Panc1 (cell line): ENCODE measurements at regions not wholly inside any gene's neighbourhood (a gene's known extent, or its start where the extent isn't known, plus 50 kb on each side); places are given as distances from the start of the nearest gene placed in this dataset.

Experiments used
- ATAC-seq: fragments of 200-7000 bp; cut with Tn5 transposase; 2 replicates; pipeline ENCODE4 v1.9.1; 2020; ENCODE audit warnings: mild to moderate bottlenecking, moderate library complexity
- BruUV-seq: library from RNA; stranded (reverse); fragments of 400-500 nt; replicated peaks from 2 replicates; lab custom pipeline; 2021; lab: Mats Ljungman, UMichigan
- CTCF ChIA-PET: fragments of 300-600 bp; sonication (Branson Sonifier 250); formaldehyde crosslinking; loops from one replicate; lab custom pipeline; 2022; ENCODE audit warnings: antibody characterized with exemption; lab: Charles Lee
- POLR2A ChIA-PET: fragments of 300-600 bp; sonication (Branson Sonifier 250); formaldehyde crosslinking; loops from one replicate; lab custom pipeline; 2022; ENCODE audit warnings: antibody characterized with exemption; lab: Charles Lee
- DNase-seq: peaks from one replicate; pipeline ENCODE4 v3.0.0-alpha.2; 2010; ENCODE audit warnings: low read depth, low spot score
- H3K27ac ChIP-seq: 2 replicates; pipeline ENCODE4 v1.5.1; 2011; ENCODE audit warnings: mild to moderate bottlenecking, low read length, inconsistent platforms
- H3K27me3 ChIP-seq: fragments of 200-500 bp; sonication (Bioruptor generic); 2 replicates; pipeline ENCODE4 v1.6.0; 2014; ENCODE audit warnings: low read length, inconsistent platforms; ENCODE audit not compliant: control insufficient read depth, insufficient read depth
- H3K36me3 ChIP-seq: fragments of 200-500 bp; sonication (Bioruptor generic); 2 replicates; pipeline ENCODE4 v1.5.1; 2014; ENCODE audit warnings: inconsistent platforms, mild to moderate bottlenecking, low read length, moderate library complexity; ENCODE audit not compliant: control insufficient read depth, insufficient read depth
- H3K4me1 ChIP-seq: 2 replicates; pipeline ENCODE4 v1.5.1; 2011; ENCODE audit warnings: inconsistent platforms, mild to moderate bottlenecking, low read length, moderate library complexity; ENCODE audit not compliant: control insufficient read depth, insufficient read depth
- H3K4me3 ChIP-seq, 2 experiments: 2 replicates each; pipeline ENCODE4 v1.5.1; 2011 to 2012; ENCODE audit warnings: low read depth in 2 of 2, low read length in 2 of 2, mild to moderate bottlenecking in 2 of 2, inconsistent platforms in 1 of 2, moderate library complexity in 1 of 2
- H3K9me3 ChIP-seq: fragments of 200-500 bp; sonication (Bioruptor generic); 2 replicates; pipeline ENCODE4 v1.5.1; 2014; ENCODE audit warnings: low read depth, mild to moderate bottlenecking, inconsistent platforms, low read length, moderate library complexity; ENCODE audit not compliant: control insufficient read depth, insufficient read depth
- CTCF ChIP-seq: fragments of 450-650 bp; IDR thresholded peaks from 2 replicates; pipeline ENCODE4 v1.5.1; 2017; ENCODE audit warnings: mild to moderate bottlenecking
- POLR2AphosphoS5 ChIP-seq: IDR thresholded peaks from 2 replicates; pipeline ENCODE4 v1.6.1; 2012; ENCODE audit warnings: mild to moderate bottlenecking, low read depth, low read length, moderate library complexity
- REST ChIP-seq, 2 experiments: IDR thresholded peaks; 2 replicates each; pipeline ENCODE4 v1.6.1; 2011 to 2012; ENCODE audit warnings: low read depth in 2 of 2, control low read depth in 1 of 2, low read length in 1 of 2, mild to moderate bottlenecking in 1 of 2, moderate library complexity in 1 of 2; ENCODE audit not compliant: insufficient read depth in 1 of 2
- SIN3A ChIP-seq: IDR thresholded peaks from 2 replicates; pipeline ENCODE4 v1.6.1; 2012; ENCODE audit warnings: low read depth, mild to moderate bottlenecking, low read length, moderate library complexity, borderline replicate concordance; ENCODE audit not compliant: insufficient read depth
- TCF7L2 ChIP-seq: IDR thresholded peaks from 2 replicates; pipeline ENCODE4 v1.6.1; 2011; ENCODE audit warnings: mild to moderate bottlenecking, low read depth, low read length, inconsistent platforms
- in situ Hi-C: cut with HindIII; loops from 2 replicates; pipeline ENCODE4 v1.10.0; 2016; ENCODE audit warnings: low sequenced_read_pairs, low pct_unique_long_range_greater_than_20kb
- intact Hi-C: fragments of 100-400 bp; cut with micrococcal nuclease; formaldehyde crosslinking; loops from one replicate; pipeline ENCODE4 v1.10.0; 2022; ENCODE audit not compliant: unreplicated experiment

GRCh38 chr6:148143771-148144170 lies 198.9 kb upstream of the SASH1 start:
- intact Hi-C loops (no loop called here), in situ Hi-C loops (no loop called here)
- CTCF ChIA-PET = no interaction called here
- no TSS peak for BruUV-seq
- no peaks in the 10 kb centered on the region for H3K9me3 ChIP-seq
- no peak for DNase-seq
- H3K4me3 ChIP-seq = no peak overlapping the region
- ATAC-seq = no peak
- no peaks in the 10 kb centered on the region for H3K27me3 ChIP-seq
- no peak overlapping the region for H3K27ac ChIP-seq
- POLR2A ChIA-PET = no interaction called here
- TF ChIP-seq TCF7L2 = no peak
- no peak for TF ChIP-seq SIN3A
- no peak for TF ChIP-seq REST (IDR thresholded peaks at IDR 0.05; ENCODE audit: insufficient read depth in 1 of 2, low read depth in 2 of 2, low read length in 1 of 2)
- TF ChIP-seq CTCF = no peak
- H3K36me3 ChIP-seq = no peaks in the 10 kb centered on the region
- H3K4me1 ChIP-seq = no peaks in the 10 kb centered on the region; the same call in 1 of the 2 replicates

- Histone ChIP-seq H3K27ac (no peak overlapping the region), H3K9me3 (no peaks in the 10 kb centered on the region), H3K4me1 (no peaks in the 10 kb centered on the region; the same call in 1 of the 2 replicates), H3K4me3 (0 out of 4 replicates have a peak overlapping the region, but pooled peaks of 1 of the 2 experiments have one; percentile 3), H3K27me3 (no peaks in the 10 kb centered on the region), H3K36me3 (no peaks in the 10 kb centered on the region)
- intact Hi-C loops = loop anchor here (1.0 kb wide), 1 partner anchor 21 kb away; no protein-coding TSS in a partner anchor
- TF ChIP-seq POLR2AphosphoS5 (no peak), CTCF (peak; percentile 92), REST (IDR thresholded peaks at IDR 0.05; ENCODE audit: insufficient read depth in 1 of 2, low read depth in 2 of 2, low read length in 1 of 2) (no peak), TCF7L2 (no peak), SIN3A (no peak)
- DNase-seq = peak; percentile 39
- peak; percentile 78 for ATAC-seq
- CTCF ChIA-PET = interaction anchor here (0.6 kb wide), 1 partner anchor 107 kb away, joined by 6 read pairs; no protein-coding TSS in a partner anchor
- in situ Hi-C loops = no loop called here
- POLR2A ChIA-PET = interaction anchor here (0.5 kb wide), 1 partner anchor 213 kb away, joined by 8 read pairs; no protein-coding TSS in a partner anchor
- no TSS peak for BruUV-seq
Observed at GRCh38 chr6:148144917-148145521, 197.6 kb upstream of the SASH1 start.
